TTC549 (cell line): ENCODE measurements at regions not wholly inside any gene's neighbourhood (a gene's known extent, or its start where the extent isn't known, plus 50 kb on each side); places are given as distances from the start of the nearest gene placed in this dataset.
"Not testable (repeated sequence)": the region's sequence is repeated elsewhere in the genome, so short reads cannot be mapped to it uniquely, and the experiment has no call there.

ENCODE experiments used
- FAIRE-seq: peaks from 2 replicates; lab custom pipeline; 2012; peaks lifted over from hg19 to GRCh38; lab: Jason Lieb, UNC

DNA sequence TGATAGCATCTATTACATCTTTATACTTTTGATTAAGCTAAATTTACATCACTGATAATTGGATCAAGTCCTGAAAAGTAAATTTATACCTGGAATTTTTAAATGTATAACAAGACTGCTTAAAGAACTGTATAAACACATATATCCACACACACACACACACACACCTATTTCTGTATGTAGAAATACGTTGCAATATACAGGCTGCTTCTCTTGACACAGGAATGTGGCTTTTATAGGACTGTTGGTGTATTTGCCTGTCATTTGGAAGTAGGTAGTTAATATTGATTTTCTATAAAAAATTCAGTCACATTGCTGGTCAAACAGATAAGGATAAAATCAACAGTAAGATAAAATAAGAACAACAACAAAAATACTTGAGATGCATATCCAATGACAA, 708.5 kb upstream of the RAG2 start:
- no peak for FAIRE-seq

DNA sequence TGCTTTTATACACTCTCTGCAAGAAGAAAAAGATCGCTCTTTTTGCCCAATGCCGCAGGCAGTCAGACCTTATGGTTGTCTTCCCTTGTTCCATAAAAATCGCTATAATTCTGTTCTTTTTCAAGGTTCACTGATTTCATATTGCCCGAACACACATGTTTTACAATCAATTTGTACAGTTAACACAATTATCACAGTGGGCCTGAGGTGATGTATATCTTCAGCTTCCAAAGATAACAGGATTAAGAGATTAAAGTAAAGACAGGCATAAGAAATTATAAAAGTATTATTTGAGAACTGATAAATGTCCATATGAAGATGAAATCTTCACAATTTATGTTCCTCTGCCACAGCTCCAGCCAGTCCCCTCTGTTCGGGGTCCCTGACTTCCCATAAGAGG, 703.4 kb upstream of the RAG2 start:
- FAIRE-seq: not testable (repeated sequence)

DNA sequence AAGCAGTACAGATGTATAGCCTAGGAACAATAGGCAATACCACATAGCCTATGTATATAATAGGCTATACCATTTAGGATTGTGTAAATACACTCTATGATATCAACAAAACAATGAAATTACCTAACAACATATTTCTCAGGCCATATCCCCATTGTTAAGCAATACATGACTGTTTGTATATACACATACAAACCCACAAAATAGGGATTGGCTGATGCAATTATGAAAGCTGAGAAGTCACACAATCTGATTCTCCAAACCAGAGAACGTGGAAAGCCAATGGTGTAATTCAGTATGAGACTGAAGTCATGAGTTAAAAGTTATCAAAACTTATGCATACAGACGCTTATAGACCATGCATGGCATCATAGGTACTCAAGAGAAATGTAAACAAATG, 700.1 kb upstream of the RAG2 start:
- FAIRE-seq: no peak

DNA sequence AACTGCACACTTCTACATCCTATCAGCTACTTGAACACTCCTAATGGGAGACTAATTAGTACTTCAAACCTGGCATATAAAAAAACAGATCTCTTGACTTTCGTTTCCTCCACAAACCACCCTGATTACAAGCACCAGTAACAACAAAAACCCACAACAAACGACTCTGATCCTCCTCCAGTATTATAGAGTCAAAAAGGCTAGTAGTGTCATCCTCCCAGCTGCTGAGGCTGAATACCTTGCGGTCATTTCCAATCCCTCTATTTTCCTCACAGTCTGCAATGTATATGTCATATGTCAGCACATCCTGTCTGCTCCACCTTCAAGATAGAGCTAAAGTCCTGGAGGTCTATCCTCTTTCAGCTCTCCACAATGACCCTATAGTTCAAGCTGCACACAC, 688.9 kb upstream of the RAG2 start:
- no peak for FAIRE-seq

DNA sequence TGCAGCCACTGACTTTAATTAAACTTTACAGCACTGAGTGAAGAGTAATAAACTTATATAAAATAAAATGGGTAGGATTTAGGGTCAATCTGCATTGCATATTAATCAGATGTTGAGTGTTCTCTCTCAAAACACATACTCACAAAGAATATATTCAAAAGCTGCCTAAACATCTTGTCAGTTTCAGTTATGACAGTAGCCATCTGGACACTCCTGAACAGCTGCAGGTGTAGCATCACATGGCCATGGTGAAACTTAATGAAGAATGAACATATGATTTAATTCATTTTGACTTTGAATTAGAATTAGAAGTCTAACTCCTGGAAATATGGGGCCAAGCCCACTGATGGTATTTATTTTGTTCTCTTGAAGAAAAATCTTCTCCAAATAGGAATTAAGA, 684.3 kb upstream of the RAG2 start:
- no peak for FAIRE-seq

DNA sequence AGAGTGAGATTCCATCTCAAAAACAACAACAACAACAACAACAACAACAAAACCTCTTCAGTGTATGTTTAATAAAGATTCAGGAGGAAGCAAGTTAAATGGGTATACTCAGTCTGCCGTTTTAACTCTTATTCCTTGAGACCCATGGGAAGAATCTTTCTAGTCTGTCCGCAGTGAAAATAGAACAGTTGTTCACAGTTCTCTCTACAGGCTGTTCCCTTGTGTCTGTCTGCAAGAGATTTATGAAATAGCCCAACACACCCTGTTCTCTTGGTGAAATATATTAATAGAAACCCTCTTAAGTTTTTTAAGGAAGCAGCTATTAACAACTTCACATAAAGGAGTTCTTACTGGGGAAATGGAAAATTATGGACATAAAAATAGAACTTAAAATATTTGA, 682.2 kb upstream of the RAG2 start:
- no peak for FAIRE-seq

DNA sequence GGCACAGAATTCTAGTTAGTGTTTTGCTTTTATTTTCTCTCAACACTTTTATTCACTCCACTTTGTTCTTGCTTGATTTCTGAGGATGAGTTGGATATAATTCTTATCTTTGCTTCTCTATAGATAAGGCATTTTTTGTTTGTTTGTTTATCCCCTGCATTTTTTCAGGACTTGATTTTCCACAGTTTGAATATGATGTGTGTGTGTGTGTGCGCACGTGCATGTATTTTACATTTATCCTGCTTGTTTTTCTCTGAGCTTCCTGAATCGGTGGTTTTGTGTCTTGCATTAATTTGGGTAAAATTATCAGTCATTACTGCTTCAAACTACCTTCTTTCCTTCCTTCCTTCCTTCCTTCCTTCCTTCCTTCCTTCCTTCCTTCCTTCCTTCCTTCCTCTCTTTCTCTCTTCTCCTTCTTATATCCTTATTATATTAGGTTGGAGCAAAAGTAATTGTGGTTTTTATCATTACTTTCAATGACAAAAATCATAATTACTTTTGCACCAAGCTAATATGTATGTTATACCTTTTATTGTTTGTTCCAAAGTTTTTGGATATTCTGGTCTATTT, 679.9 kb upstream of the RAG2 start:
- no peak for FAIRE-seq

DNA sequence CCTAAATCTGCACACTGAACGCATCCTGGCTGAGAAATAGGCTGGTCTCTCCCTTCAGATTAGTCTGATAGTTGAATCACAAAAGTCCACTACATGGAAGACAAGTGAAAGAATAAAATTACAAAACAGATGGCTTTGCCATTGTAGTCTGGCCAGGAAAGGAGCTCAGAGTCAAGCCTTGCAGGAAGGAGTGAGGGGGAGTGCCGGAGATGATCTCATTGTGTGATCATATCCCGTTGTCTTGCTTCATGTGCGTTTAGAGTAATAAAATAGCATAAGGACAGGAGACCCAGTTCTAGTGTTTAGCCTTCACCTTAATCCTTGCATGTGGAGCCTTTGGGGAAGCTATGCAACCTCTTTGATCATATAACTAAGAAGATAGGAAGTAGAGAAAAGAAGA, 666.7 kb upstream of the RAG2 start:
- no peak for FAIRE-seq

DNA sequence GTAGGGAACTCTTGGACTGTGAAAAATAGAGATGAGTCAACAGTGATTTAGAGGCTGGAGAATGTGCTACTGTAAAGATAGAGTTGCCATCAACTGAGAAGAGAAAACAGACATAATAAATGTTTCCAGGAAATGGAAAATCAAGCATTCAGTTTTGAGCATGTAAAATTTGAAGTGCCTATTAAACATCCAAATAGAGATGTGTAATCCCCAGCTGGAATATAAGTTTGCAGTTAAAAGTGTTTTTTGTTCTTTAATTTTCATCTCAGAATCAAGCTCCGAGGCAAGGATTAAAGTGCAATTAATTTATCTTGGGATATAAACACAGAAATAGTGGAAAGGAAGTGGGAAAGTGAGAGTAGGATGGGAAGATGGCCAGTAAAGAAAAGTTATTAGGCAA, 666.0 kb upstream of the RAG2 start:
- FAIRE-seq: no peak

DNA sequence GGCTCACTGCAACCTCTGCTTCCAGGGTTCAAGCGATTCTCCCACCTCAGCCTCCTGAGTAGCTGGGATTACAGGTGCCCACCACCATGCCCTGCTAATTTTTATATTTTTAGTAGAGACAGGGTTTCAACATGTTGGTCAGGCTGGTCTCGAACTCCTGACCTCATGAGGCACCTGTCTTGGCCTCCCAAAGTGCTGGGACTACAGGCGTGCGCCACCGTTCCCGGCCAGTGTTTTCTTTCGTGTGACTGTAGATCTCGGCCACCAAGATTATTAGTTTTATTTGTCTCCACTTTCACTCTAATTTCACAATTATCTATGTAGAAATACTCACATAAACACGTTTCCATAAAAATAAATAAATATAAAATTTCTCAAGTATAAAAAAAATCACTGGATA, 665.4 kb upstream of the RAG2 start:
- not testable (repeated sequence) for FAIRE-seq

DNA sequence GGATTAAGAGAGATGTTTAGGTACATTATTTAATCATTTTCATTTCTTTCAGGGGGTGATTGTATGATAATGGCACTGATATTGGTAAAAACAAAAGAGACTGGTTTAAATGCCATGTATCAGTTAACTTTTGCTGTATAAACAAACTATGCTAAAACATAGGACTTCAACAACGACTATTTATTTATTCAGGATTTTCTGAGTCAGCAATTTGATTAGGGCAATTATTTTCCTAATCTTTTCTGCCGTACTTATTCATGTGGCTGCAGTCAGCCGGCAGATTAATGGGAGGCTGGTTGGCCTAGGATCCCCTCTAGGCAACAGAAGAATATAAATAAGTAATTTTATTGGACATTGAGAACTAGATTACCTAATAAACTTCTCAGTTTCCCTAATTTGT, 661.7 kb upstream of the RAG2 start:
- FAIRE-seq: no peak

DNA sequence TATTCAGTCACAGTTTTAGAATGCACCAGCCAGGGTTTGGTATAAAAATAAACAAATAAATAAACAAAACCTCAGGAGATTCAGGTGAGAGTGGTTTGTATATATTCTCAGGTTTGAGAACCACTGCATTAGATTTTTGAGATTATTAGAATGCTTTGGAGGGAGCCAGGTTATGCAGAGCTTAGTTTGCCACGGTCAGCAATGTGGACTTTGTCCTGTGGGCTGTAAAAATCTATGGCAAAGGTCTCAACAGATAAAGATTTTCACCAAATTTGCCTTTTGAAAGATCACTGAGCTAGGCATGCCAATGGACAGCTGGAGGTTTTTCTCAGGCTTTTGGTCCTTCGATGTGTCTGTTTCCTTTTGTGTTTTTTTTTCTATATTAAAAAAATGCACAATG, 650.1 kb upstream of the RAG2 start:
- no peak for FAIRE-seq

DNA sequence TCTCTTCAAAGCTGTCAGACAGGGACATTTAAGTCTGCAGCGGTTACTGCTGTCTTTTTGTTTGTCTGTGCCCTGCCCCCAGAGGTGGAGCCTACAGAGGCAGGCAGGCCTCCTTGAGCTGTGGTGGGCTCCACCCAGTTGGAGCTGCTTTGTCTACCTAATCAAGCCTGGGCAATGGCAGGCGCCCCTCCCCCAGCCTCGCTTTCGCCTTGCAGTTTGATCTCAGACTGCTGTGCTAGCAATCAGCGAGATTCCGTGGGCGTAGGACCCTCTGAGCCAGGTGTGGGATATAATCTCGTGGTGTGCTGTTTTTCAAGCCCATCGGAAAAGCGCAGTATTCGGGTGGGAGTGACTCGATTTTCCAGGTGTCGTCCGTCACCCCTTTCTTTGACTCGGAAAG, 648.1 kb upstream of the RAG2 start:
- not testable (repeated sequence) for FAIRE-seq

DNA sequence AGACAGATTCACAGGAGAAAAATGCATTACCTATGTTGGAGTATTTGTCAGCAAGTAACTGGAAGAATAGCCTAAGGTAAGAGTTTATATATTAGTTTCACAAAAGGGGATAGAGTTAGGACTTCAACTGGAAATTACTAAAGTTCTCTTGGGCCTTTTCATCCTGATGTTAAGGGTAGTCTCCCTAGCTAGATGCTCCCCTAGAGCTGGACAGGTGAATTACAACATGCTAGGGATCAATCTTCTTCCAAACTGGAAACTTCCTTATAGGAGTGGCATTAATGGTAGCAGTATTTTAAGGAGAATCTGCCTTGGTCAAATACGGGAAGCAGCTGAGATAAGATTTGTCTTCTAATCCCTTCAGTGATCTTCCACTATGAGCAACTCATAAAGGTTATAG, 632.8 kb upstream of the RAG2 start:
- FAIRE-seq: no peak

DNA sequence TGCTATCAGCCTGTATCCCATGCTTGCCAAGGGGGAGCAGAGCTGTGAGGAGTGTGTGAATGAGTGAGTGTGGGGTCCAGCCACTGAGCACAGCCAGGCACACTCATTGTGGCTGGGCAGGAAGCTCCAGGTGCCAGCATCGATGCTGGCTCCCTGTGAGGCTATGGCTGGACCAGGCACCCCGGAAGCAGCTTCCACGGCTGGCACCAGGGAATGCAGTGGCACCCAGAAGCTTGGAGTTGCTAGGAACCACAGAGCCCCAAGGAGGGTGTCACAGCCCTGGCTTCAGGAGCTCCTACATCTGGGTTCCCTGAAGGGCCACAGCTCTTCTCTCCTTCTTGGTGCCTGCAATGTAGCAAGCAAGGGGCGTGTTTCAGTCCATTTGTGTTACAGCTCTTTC, 625.9 kb upstream of the RAG2 start:
- FAIRE-seq: no peak

DNA sequence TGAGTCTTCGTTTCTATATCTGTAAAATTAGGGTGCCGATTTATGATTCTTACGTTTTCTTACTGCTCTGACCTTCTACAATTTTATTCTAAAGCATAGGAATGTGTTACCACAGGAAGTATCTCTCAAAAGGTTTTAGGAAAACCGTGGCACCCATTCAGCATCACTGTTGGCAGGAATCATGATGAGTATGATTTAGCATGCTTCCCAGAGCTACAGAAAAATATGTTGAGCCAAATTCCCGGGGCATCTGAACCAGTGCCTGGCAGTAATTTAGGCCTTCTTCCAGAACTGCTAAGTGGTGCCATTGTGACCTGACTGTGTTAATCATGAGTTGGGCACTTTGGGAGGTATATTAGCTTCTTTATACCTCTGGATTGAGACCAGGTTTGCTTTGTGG, 605.0 kb upstream of the RAG2 start:
- FAIRE-seq: no peak

DNA sequence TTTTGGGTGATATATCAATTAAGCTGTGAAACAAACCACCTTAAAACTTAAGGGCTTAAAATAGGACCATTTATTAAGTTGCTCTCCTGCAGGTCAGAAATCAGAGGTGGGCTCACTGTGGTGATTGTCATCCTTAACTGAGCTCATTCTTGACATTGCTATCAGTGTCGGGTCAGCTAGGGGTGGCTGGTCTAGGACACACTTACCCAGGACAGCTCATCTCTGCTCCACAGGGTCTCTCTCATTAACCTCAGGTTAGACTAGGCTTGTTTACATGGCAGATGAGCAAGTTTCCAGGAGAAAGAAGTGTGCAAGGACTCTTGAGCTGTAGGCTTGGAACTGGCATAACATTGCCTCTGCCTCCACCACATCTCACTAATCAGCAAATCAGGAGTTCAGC, 601.0 kb upstream of the RAG2 start:
- FAIRE-seq: no peak

DNA sequence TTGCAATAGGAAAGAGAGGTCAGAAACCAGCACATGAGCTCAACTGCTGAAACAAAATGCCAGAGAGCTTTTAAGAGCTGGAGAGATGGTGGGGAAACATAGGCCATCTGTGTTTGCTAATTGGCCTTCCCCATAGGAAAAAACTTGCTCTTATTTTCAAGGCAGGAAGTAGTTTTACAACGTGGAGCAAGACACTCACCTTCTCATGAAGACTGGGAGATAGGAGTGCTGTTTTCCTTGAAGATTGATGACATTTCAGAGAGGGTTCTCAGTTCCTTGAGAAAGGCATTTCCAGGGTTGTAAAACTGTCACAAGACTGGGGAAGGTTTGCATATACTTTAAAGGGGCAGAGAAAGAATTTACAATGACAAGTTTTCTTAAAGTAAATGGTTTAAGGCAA, 586.3 kb upstream of the RAG2 start:
- FAIRE-seq: no peak

DNA sequence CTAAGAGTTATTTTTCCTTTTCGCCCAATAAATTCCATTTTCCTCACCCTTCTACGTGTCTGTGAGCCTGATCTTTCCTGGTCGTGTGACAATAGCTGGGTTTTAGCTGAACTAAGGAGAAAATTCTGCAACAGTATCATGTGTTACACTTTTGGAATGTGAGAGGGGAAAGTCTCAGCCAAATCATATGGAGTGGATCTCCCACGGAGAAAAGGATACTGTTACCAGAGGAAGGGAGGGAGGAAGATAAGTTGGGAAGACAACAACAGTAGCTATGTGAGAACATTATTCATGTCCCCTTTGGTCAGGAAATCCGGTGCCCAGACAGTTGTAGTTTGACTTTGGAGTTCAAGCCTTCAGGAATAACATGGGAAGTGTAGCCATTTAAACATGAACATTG, 584.0 kb upstream of the RAG2 start:
- no peak for FAIRE-seq

DNA sequence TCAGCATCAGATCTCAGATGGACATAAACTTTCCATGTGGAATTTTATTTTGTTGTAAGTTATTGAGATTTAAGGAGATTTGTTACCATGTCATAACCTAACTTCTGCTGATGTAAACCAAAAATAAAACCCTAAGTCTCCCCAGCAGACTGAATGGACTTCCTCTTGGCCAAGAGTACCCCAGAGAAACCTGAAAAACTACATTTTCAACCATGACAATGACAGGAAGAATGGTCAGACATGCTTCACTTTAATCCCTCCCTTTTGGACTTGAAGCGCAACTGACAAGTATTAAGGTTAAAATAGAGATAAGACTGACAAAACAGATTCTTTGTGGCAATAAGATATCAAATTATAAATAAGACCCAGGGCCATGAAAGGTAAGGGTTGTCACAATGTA, 579.7 kb upstream of the RAG2 start:
- no peak for FAIRE-seq

DNA sequence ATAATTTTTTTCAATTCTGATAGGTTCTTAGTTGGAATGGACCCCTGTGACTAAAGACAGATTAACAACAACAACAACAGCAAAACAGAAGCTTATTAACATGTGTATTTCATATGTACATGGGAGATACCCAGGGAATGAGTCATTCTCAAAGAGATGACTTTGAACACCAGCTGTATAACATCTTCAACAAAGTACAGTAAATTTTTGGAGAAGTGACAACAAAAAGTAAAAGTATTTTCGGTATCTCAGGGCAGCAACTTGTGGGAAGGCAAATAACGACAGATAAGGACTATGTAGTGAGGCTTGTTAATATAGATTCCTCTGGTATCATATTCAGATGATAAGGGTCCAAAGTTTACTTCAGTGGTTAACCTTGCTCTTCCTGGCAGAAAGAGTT, 573.4 kb upstream of the RAG2 start:
- FAIRE-seq: no peak

DNA sequence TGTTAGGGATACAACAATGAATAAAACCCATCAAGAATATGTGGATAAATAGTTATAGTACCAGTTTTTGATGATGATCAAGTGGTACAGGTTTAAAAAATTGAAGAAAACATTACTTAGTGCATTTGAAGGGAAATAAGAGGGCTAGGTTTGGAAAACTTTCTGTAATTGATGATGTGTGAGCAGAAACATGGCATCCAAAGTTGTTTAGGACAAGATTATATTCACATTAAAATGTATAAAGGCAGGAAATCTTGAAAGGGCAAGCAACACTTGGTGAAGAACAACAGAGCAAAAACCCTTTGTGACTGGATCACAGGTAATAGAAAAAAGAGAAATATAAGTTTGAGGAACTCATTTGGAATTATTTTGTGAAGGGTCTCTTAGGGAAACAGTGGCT, 572.3 kb upstream of the RAG2 start:
- no peak for FAIRE-seq

DNA sequence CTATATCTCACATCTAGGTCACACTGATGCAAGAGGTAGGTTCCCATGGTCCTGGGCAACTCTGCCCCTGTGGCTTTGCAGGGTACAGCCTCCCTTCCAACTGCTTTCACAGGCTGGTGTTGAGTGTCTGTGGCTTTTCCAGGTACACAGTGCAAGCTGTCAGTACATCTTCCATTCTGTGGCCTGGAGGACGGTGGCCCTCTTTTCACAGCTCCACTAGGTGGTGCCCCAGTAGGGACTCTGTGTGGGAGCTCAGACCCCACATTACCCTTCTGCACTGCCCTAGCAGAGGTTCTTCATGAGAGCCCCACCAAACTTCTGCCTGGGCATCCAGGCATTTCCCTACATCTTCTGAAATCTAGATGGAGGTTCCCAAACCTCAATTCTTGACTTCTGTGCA, 547.4 kb upstream of the RAG2 start:
- not testable (repeated sequence) for FAIRE-seq

DNA sequence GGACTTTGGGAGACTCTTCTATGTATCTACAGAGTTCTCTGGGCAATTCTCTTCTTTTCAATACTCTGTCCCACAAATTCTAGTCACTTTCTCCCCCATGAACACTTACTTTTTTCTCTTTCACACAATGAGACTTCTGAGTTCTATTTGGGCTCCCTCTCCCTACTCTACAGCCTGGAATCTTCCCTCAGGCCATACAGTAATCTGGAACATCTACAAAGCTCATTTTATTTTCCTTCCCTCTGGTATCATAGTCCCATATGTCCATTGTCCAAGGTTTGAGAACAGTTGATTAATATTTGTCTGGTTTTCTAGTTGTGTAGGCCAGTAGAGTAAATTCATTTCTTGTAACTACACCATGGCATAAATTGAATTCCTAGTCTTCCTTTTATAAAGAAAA, 544.6 kb upstream of the RAG2 start:
- no peak for FAIRE-seq

DNA sequence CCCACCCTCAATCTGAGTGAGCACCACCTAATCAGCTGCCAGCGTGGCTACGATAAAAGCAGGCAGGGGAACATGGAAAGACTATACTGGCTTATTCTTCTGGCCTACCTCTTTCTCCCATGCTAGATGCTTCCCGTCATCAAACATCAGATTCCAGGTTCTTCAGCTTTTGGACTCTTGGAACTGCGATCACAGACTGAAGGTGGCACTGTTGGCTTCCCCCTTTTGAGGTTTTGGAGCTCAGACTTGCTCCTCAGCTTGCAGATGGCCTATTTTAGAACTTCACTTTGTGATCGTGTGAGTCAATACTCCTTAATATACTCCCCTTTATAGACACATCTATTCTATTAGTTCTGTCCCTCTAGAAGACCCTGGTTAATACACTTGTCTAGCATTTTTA, 543.7 kb upstream of the RAG2 start:
- no peak for FAIRE-seq
